GM23338 (cell line): ENCODE measurements at regions not wholly inside any gene's neighbourhood (a gene's known extent, or its start where the extent isn't known, plus 50 kb on each side); places are given as distances from the start of the nearest gene placed in this dataset.

ENCODE experiments used
- ATAC-seq: fragments of 200-7000 bp; cut with Tn5 transposase; 3 replicates; pipeline ENCODE4 v1.9.1; 2020
- DNase-seq: peaks from one replicate; pipeline ENCODE4 v3.0.0-alpha.2; 2015; ENCODE audit warnings: low spot score
- H2AFZ ChIP-seq: fragments of 200-600 bp; sonication (generic); 2 replicates; pipeline ENCODE4 v1.8.0; 2016; ENCODE audit warnings: antibody characterized with exemption, mild to moderate bottlenecking, moderate library complexity
- H3F3A ChIP-seq: fragments of 200-600 bp; sonication (generic); replicated peaks from 2 replicates; pipeline ENCODE4 v1.8.0; 2017; ENCODE audit warnings: antibody characterized with exemption, mixed run types, low read depth
- H3K27ac ChIP-seq: fragments of 200-600 bp; sonication (generic); 2 replicates; pipeline ENCODE4 v1.6.1; 2016; ENCODE audit warnings: low read depth
- H3K27me3 ChIP-seq: fragments of 200-600 bp; sonication (generic); 2 replicates; pipeline ENCODE4 v1.8.0; 2016; ENCODE audit warnings: mild to moderate bottlenecking, mixed run types, moderate library complexity; ENCODE audit not compliant: insufficient read depth
- H3K36me3 ChIP-seq: fragments of 200-600 bp; sonication (generic); 2 replicates; pipeline ENCODE4 v1.8.0; 2016; ENCODE audit warnings: mild to moderate bottlenecking; ENCODE audit not compliant: insufficient read depth
- H3K4me1 ChIP-seq: fragments of 200-600 bp; sonication (generic); 2 replicates; pipeline ENCODE4 v1.8.0; 2016; ENCODE audit warnings: mild to moderate bottlenecking, moderate library complexity; ENCODE audit not compliant: insufficient read depth
- H3K4me2 ChIP-seq: fragments of 200-600 bp; sonication (generic); 2 replicates; pipeline ENCODE4 v1.7.1; 2017; ENCODE audit warnings: mixed run types
- H3K4me3 ChIP-seq: fragments of 200-600 bp; sonication (generic); 2 replicates; pipeline ENCODE4 v1.6.1; 2016; ENCODE audit warnings: mixed run types
- H3K79me2 ChIP-seq: fragments of 200-600 bp; sonication (generic); replicated peaks from 2 replicates; pipeline ENCODE4 v1.8.0; 2017; ENCODE audit warnings: mild to moderate bottlenecking; ENCODE audit not compliant: insufficient read depth
- H3K9me2 ChIP-seq: fragments of 200-600 bp; sonication (generic); 2 replicates; pipeline ENCODE4 v1.8.0; 2017; ENCODE audit not compliant: insufficient read depth
- H4K20me1 ChIP-seq: fragments of 200-600 bp; sonication (generic); replicated peaks from 2 replicates; pipeline ENCODE4 v1.8.0; 2017; ENCODE audit warnings: mild to moderate bottlenecking; ENCODE audit not compliant: insufficient read depth
- H3K27ac Mint-ChIP-seq: 2 replicates; pipeline ENCODE4 v1.8.0; 2020; ENCODE audit warnings: inconsistent platforms, mild to moderate bottlenecking, moderate library complexity, mixed read lengths
- H3K27me3 Mint-ChIP-seq: 3 replicates; pipeline ENCODE4 v1.8.0; 2022; ENCODE audit warnings: low read depth, mild to moderate bottlenecking, moderate library complexity, mixed read lengths, inconsistent platforms; ENCODE audit not compliant: insufficient read depth, poor library complexity
- H3K36me3 Mint-ChIP-seq: 3 replicates; pipeline ENCODE4 v1.8.0; 2021; ENCODE audit warnings: low read depth, mild to moderate bottlenecking, inconsistent platforms, moderate library complexity, mixed read lengths
- H3K4me1 Mint-ChIP-seq: 3 replicates; pipeline ENCODE4 v1.8.0; 2020; ENCODE audit warnings: mild to moderate bottlenecking, inconsistent platforms, mixed read lengths
- H3K4me3 Mint-ChIP-seq: 3 replicates; pipeline ENCODE4 v1.8.0; 2021; ENCODE audit warnings: moderate library complexity, mild to moderate bottlenecking, inconsistent platforms, mixed read lengths
- H3K9me3 Mint-ChIP-seq: 3 replicates; pipeline ENCODE4 v1.8.0; 2020; ENCODE audit warnings: moderate library complexity, mild to moderate bottlenecking, inconsistent platforms, mixed read lengths
- CREB1 ChIP-seq: fragments of 250-450 bp; sonication (Bioruptor Pico); IDR thresholded peaks from 2 replicates; pipeline ENCODE4 v1.5.0; 2020; ENCODE audit warnings: low read depth, mild to moderate bottlenecking, moderate library complexity
- CTCF ChIP-seq, 2 experiments: fragments of 200-600 bp in 1 of 2; sonication (generic) in 1 of 2; conservative IDR thresholded peaks; 2 replicates each; pipeline versions ENCODE4 v1.5.1 to v1.6.1; 2016 to 2017; ENCODE audit warnings: antibody characterized with exemption in 2 of 2, low read depth in 2 of 2, mild to moderate bottlenecking in 2 of 2, moderate library complexity in 1 of 2
- ETS1 ChIP-seq: IDR thresholded peaks from 2 replicates; pipeline ENCODE4 v1.6.1; 2016; ENCODE audit warnings: antibody characterized with exemption
- EZH2 ChIP-seq: fragments of 200-600 bp; sonication (generic); IDR thresholded peaks from one replicate; pipeline ENCODE4 v1.8.0; 2017; ENCODE audit warnings: antibody characterized with exemption, mild to moderate bottlenecking, low read depth; ENCODE audit not compliant: unreplicated experiment
- EZH2phosphoT487 ChIP-seq: fragments of 200-600 bp; sonication (generic); IDR thresholded peaks from one replicate; pipeline ENCODE4 v1.8.1; 2018; ENCODE audit warnings: antibody characterized with exemption; ENCODE audit not compliant: unreplicated experiment
- JUNB ChIP-seq: IDR thresholded peaks from one replicate; pipeline ENCODE4 v1.6.1; 2016; ENCODE audit warnings: antibody characterized with exemption; ENCODE audit not compliant: unreplicated experiment
- POLR2AphosphoS5 ChIP-seq: IDR thresholded peaks from 2 replicates; pipeline ENCODE4 v1.6.1; 2016; ENCODE audit warnings: antibody characterized with exemption, low read depth
- STAT1 ChIP-seq: IDR thresholded peaks from one replicate; pipeline ENCODE4 v1.6.1; 2016; ENCODE audit warnings: antibody characterized with exemption; ENCODE audit not compliant: unreplicated experiment
- ZNF114 ChIP-seq: fragments of 250-450 bp; sonication (Bioruptor Pico); IDR thresholded peaks from 2 replicates; pipeline ENCODE4 v1.5.0; 2020; ENCODE audit warnings: mild to moderate bottlenecking, moderate library complexity
- ZNF331 ChIP-seq: fragments of 250-450 bp; sonication (Bioruptor Pico); IDR thresholded peaks from 2 replicates; pipeline ENCODE4 v1.5.0; 2020; ENCODE audit warnings: low read depth, mild to moderate bottlenecking, moderate library complexity
- ZNF462 ChIP-seq: fragments of 250-450 bp; sonication (Bioruptor Pico); IDR thresholded peaks from 2 replicates; pipeline ENCODE4 v1.5.0; 2020; ENCODE audit warnings: mild to moderate bottlenecking, moderate library complexity

GRCh38 chr20:48562586-48563116 lies 265.1 kb downstream of the PREX1 start (continued):
- TF ChIP-seq ZNF462 (CRISPR knock-in tag) (no peak), EZH2phosphoT487 (no peak), CTCF (conservative IDR thresholded peaks at IDR 0.05; ENCODE audit: low read depth in 2 of 2) (no peak), EZH2 (no peak), CREB1 (no peak), JUNB (no peak), POLR2AphosphoS5 (no peak)

GRCh38 chr20:48558906-48559305 lies 268.9 kb downstream of the PREX1 start:
- H3K4me2 ChIP-seq = no peak overlapping the region
- H3K36me3 ChIP-seq = no peaks in the 10 kb centered on the region
- ATAC-seq (no peak), DNase-seq (no peak)
- no peaks in the 10 kb centered on the region for H3K27me3 ChIP-seq
- H3K9me2 ChIP-seq = no peaks in the 10 kb centered on the region
- Mint-ChIP-seq H3K36me3 (peaks cover 3% of the 10 kb centered on the region; the same call in 2 of the 3 replicates), H3K4me1 (peaks cover 3% of the 10 kb centered on the region; the same call in 1 of the 3 replicates), H3K27me3 (peaks cover 4% of the 10 kb centered on the region), H3K27ac (no peak overlapping the region), H3K9me3 (peaks cover 7% of the 10 kb centered on the region), H3K4me3 (no peak overlapping the region)
- H3K4me1 ChIP-seq = no peaks in the 10 kb centered on the region
- TF ChIP-seq ZNF331 (CRISPR knock-in tag) (no peak), JUNB (no peak), STAT1 (no peak), ZNF114 (CRISPR knock-in tag) (no peak), CREB1 (no peak), ETS1 (no peak), POLR2AphosphoS5 (no peak), EZH2 (no peak)
- H3K79me2 ChIP-seq = no peaks in the 10 kb centered on the region
- H3K4me3 ChIP-seq = no peak overlapping the region
- no peaks in the 10 kb centered on the region for H4K20me1 ChIP-seq
- H3K27ac ChIP-seq = no peak overlapping the region
- H3F3A ChIP-seq = no peaks in the 10 kb centered on the region
- peak overlapping the region; percentile 47; the same call in 1 of the 2 replicates for H2AFZ ChIP-seq
